ENCODE measurements at regions not wholly inside any gene's neighbourhood (a gene's known extent, or its start where the extent isn't known, plus 50 kb on each side); places are given as distances from the start of the nearest gene placed in this dataset.

- TF ChIP-seq CTCF (IDR thresholded peaks at IDR 0.05) = no peak
- peaks cover 73% of the 10 kb centered on the region for H3K4me1 Mint-ChIP-seq (ENCODE audit: low read depth)
- DNase-seq (ENCODE audit: low spot score) = no peak
Observed at GRCh38 chr2:43078781-43079755, 147.3 kb downstream of the ZFP36L2 start.

GRCh38 chr2:43078301-43078700, 148.1 kb downstream of the ZFP36L2 start:
- no peak for DNase-seq (ENCODE audit: low spot score)
- Mint-ChIP-seq H3K27me3 (ENCODE audit: low read depth) (no peaks in the 10 kb centered on the region), H3K4me3 (ENCODE audit: unreplicated experiment) (no peak overlapping the region), H3K4me1 (ENCODE audit: low read depth) (peaks cover 73% of the 10 kb centered on the region), H3K27ac (ENCODE audit: unreplicated experiment) (no peak overlapping the region), H3K36me3 (ENCODE audit: low read depth) (no peaks in the 10 kb centered on the region), H3K9me3 (ENCODE audit: low read depth) (no peaks in the 10 kb centered on the region)
- TF ChIP-seq CTCF (IDR thresholded peaks at IDR 0.05) = no peak

More at GRCh38 chr2:43078781-43079755, 147.3 kb downstream of the ZFP36L2 start:
- no peak overlapping the region for H3K4me3 Mint-ChIP-seq (ENCODE audit: unreplicated experiment)
- H3K27ac Mint-ChIP-seq (ENCODE audit: unreplicated experiment) = no peak overlapping the region
- no peaks in the 10 kb centered on the region for H3K27me3 Mint-ChIP-seq (ENCODE audit: low read depth)
- H3K9me3 Mint-ChIP-seq (ENCODE audit: low read depth) = no peaks in the 10 kb centered on the region
- no peaks in the 10 kb centered on the region for H3K36me3 Mint-ChIP-seq (ENCODE audit: low read depth)

- H3K27ac Mint-ChIP-seq (ENCODE audit: unreplicated experiment) = no peak overlapping the region
- H3K4me1 Mint-ChIP-seq (ENCODE audit: low read depth) = peaks cover 72% of the 10 kb centered on the region
- TF ChIP-seq CTCF (IDR thresholded peaks at IDR 0.05) = no peak
Observed at GRCh38 chr2:43077876-43078275, 148.5 kb downstream of the ZFP36L2 start.

GRCh38 chr2:43076676-43077075, 149.7 kb downstream of the ZFP36L2 start:
- no peak overlapping the region for H3K4me3 Mint-ChIP-seq (ENCODE audit: unreplicated experiment)
- peak overlapping the region; percentile 90 for H3K27ac Mint-ChIP-seq (ENCODE audit: unreplicated experiment)
- no peaks in the 10 kb centered on the region for H3K9me3 Mint-ChIP-seq (ENCODE audit: low read depth)
- no peaks in the 10 kb centered on the region for H3K27me3 Mint-ChIP-seq (ENCODE audit: low read depth)
- peaks cover 71% of the 10 kb centered on the region for H3K4me1 Mint-ChIP-seq (ENCODE audit: low read depth)
- DNase-seq (ENCODE audit: low spot score) = no peak
- H3K36me3 Mint-ChIP-seq (ENCODE audit: low read depth) = no peaks in the 10 kb centered on the region
- TF ChIP-seq CTCF (IDR thresholded peaks at IDR 0.05) = no peak

More at GRCh38 chr2:43077876-43078275, 148.5 kb downstream of the ZFP36L2 start:
- DNase-seq (ENCODE audit: low spot score) = no peak
- Mint-ChIP-seq H3K27me3 (ENCODE audit: low read depth) (no peaks in the 10 kb centered on the region), H3K9me3 (ENCODE audit: low read depth) (no peaks in the 10 kb centered on the region), H3K4me3 (ENCODE audit: unreplicated experiment) (no peak overlapping the region), H3K36me3 (ENCODE audit: low read depth) (no peaks in the 10 kb centered on the region)

GRCh38 chr2:43075811-43076585, 150.4 kb downstream of the ZFP36L2 start:
- TF ChIP-seq CTCF (IDR thresholded peaks at IDR 0.05) = no peak
- H3K27ac Mint-ChIP-seq (ENCODE audit: unreplicated experiment) = peak overlapping the region; percentile 90
- H3K4me3 Mint-ChIP-seq (ENCODE audit: unreplicated experiment) = no peak overlapping the region
- H3K27me3 Mint-ChIP-seq (ENCODE audit: low read depth) = no peaks in the 10 kb centered on the region
- peaks cover 73% of the 10 kb centered on the region for H3K4me1 Mint-ChIP-seq (ENCODE audit: low read depth)
- no peaks in the 10 kb centered on the region for H3K36me3 Mint-ChIP-seq (ENCODE audit: low read depth)
- DNase-seq (ENCODE audit: low spot score) = no peak
- no peaks in the 10 kb centered on the region for H3K9me3 Mint-ChIP-seq (ENCODE audit: low read depth)
